ACC112 (cell line): ENCODE measurements at regions not wholly inside any gene's neighbourhood (a gene's known extent, or its start where the extent isn't known, plus 50 kb on each side); places are given as distances from the start of the nearest gene placed in this dataset.

Source experiments
- H2AFZ ChIP-seq: fragments of 200-600 bp; sonication (generic); one replicate; pipeline ENCODE4 v1.6.0; 2017; ENCODE audit warnings: antibody characterized with exemption, low read length; ENCODE audit not compliant: unreplicated experiment
- H3K27ac ChIP-seq: fragments of 200-600 bp; sonication (generic); 2 replicates; pipeline ENCODE4 v1.5.1; 2014; ENCODE audit warnings: low read depth, mild to moderate bottlenecking, antibody characterized with exemption, low read length, moderate library complexity
- H3K27me3 ChIP-seq: fragments of 200-600 bp; sonication (generic); 2 replicates; pipeline ENCODE4 v1.6.1; 2014; ENCODE audit warnings: mild to moderate bottlenecking, antibody characterized with exemption, low read length, moderate library complexity, mixed read lengths; ENCODE audit not compliant: insufficient read depth
- H3K36me3 ChIP-seq: fragments of 200-600 bp; sonication (generic); 2 replicates; pipeline ENCODE4 v1.6.1; 2016; ENCODE audit warnings: mild to moderate bottlenecking, antibody characterized with exemption, low read length, moderate library complexity, mixed read lengths; ENCODE audit not compliant: insufficient read depth
- H3K4me1 ChIP-seq: fragments of 200-600 bp; sonication (generic); one replicate; pipeline ENCODE4 v1.6.1; 2016; ENCODE audit warnings: low read length, mixed read lengths; ENCODE audit not compliant: insufficient read depth, unreplicated experiment, control insufficient read depth
- H3K4me3 ChIP-seq: fragments of 200-600 bp; sonication (generic); 2 replicates; pipeline ENCODE4 v1.5.1; 2014; ENCODE audit warnings: mild to moderate bottlenecking, low read depth, low read length
- H3K79me2 ChIP-seq: fragments of 200-600 bp; sonication (generic); one replicate; pipeline ENCODE4 v1.6.0; 2016; ENCODE audit warnings: low read length; ENCODE audit not compliant: control insufficient read depth, unreplicated experiment, insufficient read depth

GRCh38 chr3:5466065-5466464 lies 278.6 kb downstream of the EDEM1 start:
- Histone ChIP-seq H2AFZ (no peak overlapping the region), H3K27ac (no peak overlapping the region), H3K27me3 (no peaks in the 10 kb centered on the region)

GRCh38 chr3:5466717-5467116 lies 279.2 kb downstream of the EDEM1 start:
- Histone ChIP-seq H3K4me1 (no peaks in the 10 kb centered on the region), H3K27me3 (no peaks in the 10 kb centered on the region), H3K4me3 (no peak overlapping the region), H3K79me2 (no peaks in the 10 kb centered on the region), H2AFZ (no peak overlapping the region), H3K36me3 (no peaks in the 10 kb centered on the region), H3K27ac (no peak overlapping the region)

More at GRCh38 chr3:5466065-5466464, 278.6 kb downstream of the EDEM1 start:
- Histone ChIP-seq H3K4me1 (no peaks in the 10 kb centered on the region), H3K79me2 (no peaks in the 10 kb centered on the region), H3K36me3 (no peaks in the 10 kb centered on the region), H3K4me3 (no peak overlapping the region)

GRCh38 chr3:5473471-5473870 lies 286.0 kb downstream of the EDEM1 start:
- H3K4me1 ChIP-seq: no peaks in the 10 kb centered on the region
- no peak overlapping the region for H3K27ac ChIP-seq
- no peaks in the 10 kb centered on the region for H3K27me3 ChIP-seq
- no peak overlapping the region for H3K4me3 ChIP-seq
- no peaks in the 10 kb centered on the region for H3K79me2 ChIP-seq
- H2AFZ ChIP-seq: no peak overlapping the region
- H3K36me3 ChIP-seq: no peaks in the 10 kb centered on the region

GRCh38 chr3:5476403-5476802 lies 288.9 kb downstream of the EDEM1 start:
- Histone ChIP-seq H3K27ac (no peak overlapping the region), H3K36me3 (no peaks in the 10 kb centered on the region), H2AFZ (no peak overlapping the region), H3K4me3 (no peak overlapping the region), H3K79me2 (no peaks in the 10 kb centered on the region), H3K4me1 (no peaks in the 10 kb centered on the region), H3K27me3 (no peaks in the 10 kb centered on the region)

GRCh38 chr3:5479229-5479799 lies 291.8 kb downstream of the EDEM1 start:
- H2AFZ ChIP-seq: no peak overlapping the region
- no peak overlapping the region for H3K27ac ChIP-seq
- no peaks in the 10 kb centered on the region for H3K4me1 ChIP-seq
- H3K79me2 ChIP-seq: no peaks in the 10 kb centered on the region
- H3K4me3 ChIP-seq: no peak overlapping the region
- H3K36me3 ChIP-seq: no peaks in the 10 kb centered on the region
- no peaks in the 10 kb centered on the region for H3K27me3 ChIP-seq

GRCh38 chr3:5480190-5480589 lies 292.7 kb downstream of the EDEM1 start:
- H3K27me3 ChIP-seq: no peaks in the 10 kb centered on the region
- no peak overlapping the region for H3K4me3 ChIP-seq
- H2AFZ ChIP-seq: no peak overlapping the region
- H3K79me2 ChIP-seq: no peaks in the 10 kb centered on the region
- H3K36me3 ChIP-seq: no peaks in the 10 kb centered on the region
- no peaks in the 10 kb centered on the region for H3K4me1 ChIP-seq
- no peak overlapping the region for H3K27ac ChIP-seq

GRCh38 chr3:5485427-5485826 lies 297.9 kb downstream of the EDEM1 start:
- no peak overlapping the region for H3K27ac ChIP-seq
- no peak overlapping the region for H2AFZ ChIP-seq
- H3K4me3 ChIP-seq: no peak overlapping the region
- no peaks in the 10 kb centered on the region for H3K27me3 ChIP-seq
- no peaks in the 10 kb centered on the region for H3K79me2 ChIP-seq
- H3K4me1 ChIP-seq: no peaks in the 10 kb centered on the region
- no peaks in the 10 kb centered on the region for H3K36me3 ChIP-seq

- Histone ChIP-seq H3K36me3 (no peaks in the 10 kb centered on the region), H3K79me2 (no peaks in the 10 kb centered on the region), H3K4me3 (no peak overlapping the region), H3K27me3 (no peaks in the 10 kb centered on the region), H3K27ac (no peak overlapping the region), H3K4me1 (no peaks in the 10 kb centered on the region), H2AFZ (no peak overlapping the region)
Observed at GRCh38 chr3:5488771-5489170, 301.3 kb downstream of the EDEM1 start.

- no peak overlapping the region for H3K27ac ChIP-seq
- no peaks in the 10 kb centered on the region for H3K27me3 ChIP-seq
- H3K79me2 ChIP-seq: no peaks in the 10 kb centered on the region
- H3K4me1 ChIP-seq: no peaks in the 10 kb centered on the region
- no peak overlapping the region for H3K4me3 ChIP-seq
- no peaks in the 10 kb centered on the region for H3K36me3 ChIP-seq
- H2AFZ ChIP-seq: no peak overlapping the region
Observed at GRCh38 chr3:5489536-5489935, 302.0 kb downstream of the EDEM1 start.

- no peaks in the 10 kb centered on the region for H3K79me2 ChIP-seq
- no peak overlapping the region for H3K27ac ChIP-seq
- H3K4me1 ChIP-seq: no peaks in the 10 kb centered on the region
- H3K36me3 ChIP-seq: no peaks in the 10 kb centered on the region
- no peak overlapping the region for H3K4me3 ChIP-seq
- H3K27me3 ChIP-seq: no peaks in the 10 kb centered on the region
- no peak overlapping the region for H2AFZ ChIP-seq
Observed at GRCh38 chr3:5494905-5495519, 307.5 kb downstream of the EDEM1 start.

- Histone ChIP-seq H3K27me3 (no peaks in the 10 kb centered on the region), H3K36me3 (no peaks in the 10 kb centered on the region), H3K79me2 (no peaks in the 10 kb centered on the region), H3K4me3 (no peak overlapping the region), H2AFZ (no peak overlapping the region), H3K4me1 (no peaks in the 10 kb centered on the region), H3K27ac (no peak overlapping the region)
Observed at GRCh38 chr3:5497497-5497896, 310.0 kb downstream of the EDEM1 start.
